ENCODE measurements at regions not wholly inside any gene's neighbourhood (a gene's known extent, or its start where the extent isn't known, plus 50 kb on each side); places are given as distances from the start of the nearest gene placed in this dataset.

DNA sequence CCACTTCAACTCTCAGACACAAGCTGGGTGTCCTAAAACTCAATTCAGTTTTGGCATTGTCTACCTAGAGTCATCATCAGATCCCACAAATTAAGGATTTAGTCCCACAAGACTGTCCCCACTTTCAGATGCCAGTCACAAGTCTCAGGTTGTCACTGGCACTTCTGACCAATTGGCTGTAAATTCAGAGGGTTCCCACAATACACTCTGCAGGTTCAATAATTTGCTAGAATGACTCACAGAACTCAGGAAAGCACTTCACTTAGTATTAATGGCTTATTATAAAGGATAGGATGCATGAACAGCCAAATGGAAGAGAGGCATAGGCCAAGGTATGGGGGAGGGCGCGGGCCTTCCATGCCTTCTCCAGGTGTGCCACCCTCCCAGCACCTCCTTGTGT, 209.1 kb downstream of the SREK1 start:
- TF ChIP-seq GATA3 (IDR thresholded peaks at IDR 0.05; ENCODE audit: low read depth, low read length) = no peak
- no peak for TF ChIP-seq GATA2 (IDR thresholded peaks at IDR 0.05; ENCODE audit: low read depth, low read length)

DNA sequence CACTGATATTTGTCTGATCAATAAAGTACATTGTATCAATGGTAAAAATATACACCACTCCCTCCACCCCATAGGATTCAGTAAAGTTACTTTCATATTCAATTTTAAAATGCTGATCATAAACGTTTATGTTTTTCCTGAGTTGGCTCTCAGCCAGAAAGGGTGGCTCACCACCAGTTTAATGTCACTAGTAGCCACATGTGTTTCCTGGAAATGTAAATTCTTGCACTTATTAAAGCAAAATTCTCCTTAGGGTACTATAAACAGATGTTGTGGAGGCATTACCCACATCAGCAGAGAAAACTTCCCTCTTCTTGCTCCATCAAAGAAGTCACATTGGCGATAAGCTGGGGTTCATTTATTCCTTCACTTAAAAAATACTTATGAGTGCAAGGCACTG, 210.3 kb downstream of the SREK1 start:
- no peak for TF ChIP-seq GATA3 (IDR thresholded peaks at IDR 0.05; ENCODE audit: low read depth, low read length)
- TF ChIP-seq GATA2 (IDR thresholded peaks at IDR 0.05; ENCODE audit: low read depth, low read length) = no peak

DNA sequence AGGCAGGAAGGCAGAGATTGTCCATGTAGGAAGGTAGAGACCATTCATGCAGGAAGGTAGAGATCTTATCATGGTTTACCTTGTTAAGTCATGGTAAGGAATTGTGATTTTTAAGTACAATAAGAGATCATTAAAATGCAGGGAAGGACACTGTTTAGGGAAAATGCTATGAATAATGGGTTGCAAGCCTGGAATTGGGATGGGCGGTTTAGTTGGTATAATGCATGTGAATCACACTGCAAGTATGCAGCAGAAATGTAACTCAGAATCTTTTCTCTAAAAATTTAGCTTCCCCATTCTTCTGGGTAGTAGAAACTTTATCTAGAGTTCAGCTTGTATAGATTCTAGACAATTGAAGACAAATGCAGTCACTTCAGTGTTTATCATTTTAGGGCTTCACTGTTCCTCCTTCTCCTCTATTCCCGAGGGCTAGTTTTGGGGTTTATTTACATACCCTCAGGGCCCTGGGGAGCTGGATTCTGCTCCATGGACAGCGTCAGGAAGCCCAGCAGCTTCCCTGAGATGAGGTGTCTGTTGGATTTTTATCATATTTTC, 212.0 kb downstream of the SREK1 start:
- no peak for TF ChIP-seq GATA3 (IDR thresholded peaks at IDR 0.05; ENCODE audit: low read depth, low read length)
- no peak for TF ChIP-seq GATA2 (IDR thresholded peaks at IDR 0.05; ENCODE audit: low read depth, low read length)

DNA sequence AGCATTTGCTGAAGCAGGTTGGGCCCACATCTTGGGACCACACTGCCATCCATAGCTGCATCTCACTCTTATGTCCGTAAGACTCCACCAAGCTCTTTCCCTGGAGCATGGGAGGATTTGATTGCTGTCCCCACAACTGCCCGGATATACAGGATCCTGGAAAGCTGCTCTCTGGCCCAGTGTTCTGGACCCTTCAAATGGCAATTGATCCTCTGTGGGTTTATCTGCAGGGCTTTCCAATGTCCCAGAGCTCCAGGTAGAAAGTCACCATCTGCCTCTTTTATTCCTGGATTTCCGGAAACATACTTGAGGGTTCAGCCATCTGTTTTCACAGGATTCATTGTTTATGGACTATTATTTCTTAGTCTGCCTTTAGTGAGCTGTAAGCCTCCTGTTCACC, 214.6 kb downstream of the SREK1 start:
- no peak for TF ChIP-seq GATA2 (IDR thresholded peaks at IDR 0.05; ENCODE audit: low read depth, low read length)

DNA sequence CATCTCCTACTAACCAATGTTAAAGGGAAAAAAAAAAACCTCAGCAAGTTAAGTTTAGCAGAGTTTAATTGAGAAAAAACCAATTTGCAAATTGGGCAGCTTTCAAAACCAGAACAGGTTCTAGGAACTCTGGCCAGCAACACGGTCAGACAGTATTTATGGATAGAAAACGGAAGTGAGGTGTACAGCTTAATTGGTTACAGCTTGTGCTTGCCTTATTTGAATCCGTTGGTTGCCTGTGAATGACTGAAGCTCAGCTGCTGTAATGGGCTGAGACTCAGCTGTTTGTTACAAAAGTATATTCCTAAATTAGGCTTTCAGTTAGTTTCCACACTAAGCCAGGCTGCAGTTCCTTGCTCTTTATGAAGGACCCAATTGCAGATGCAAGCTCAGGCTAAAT, 217.0 kb downstream of the SREK1 start:
- TF ChIP-seq GATA3 (IDR thresholded peaks at IDR 0.05; ENCODE audit: low read depth, low read length) (no peak), GATA2 (IDR thresholded peaks at IDR 0.05; ENCODE audit: low read depth, low read length) (no peak)

DNA sequence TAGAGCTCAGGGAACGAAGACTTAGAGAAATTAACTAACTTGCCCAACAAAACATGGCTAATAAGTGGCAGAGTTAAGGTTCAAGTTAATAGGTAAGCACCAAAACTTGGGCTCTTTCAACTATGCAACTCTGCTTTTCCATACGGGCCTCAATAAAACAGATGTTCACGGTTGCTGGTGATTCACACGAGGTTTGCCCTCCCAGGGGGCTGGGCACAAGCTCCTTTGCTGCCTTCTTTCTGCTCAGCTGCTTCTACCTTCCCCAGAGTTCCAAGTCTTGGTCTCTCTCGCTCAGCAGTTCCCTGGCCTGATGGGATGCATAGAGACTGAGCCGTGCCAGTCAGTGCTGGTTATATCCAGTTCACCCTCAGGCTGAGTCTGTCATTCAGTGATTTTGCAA, 217.9 kb downstream of the SREK1 start:
- TF ChIP-seq GATA3 (IDR thresholded peaks at IDR 0.05; ENCODE audit: low read depth, low read length) (no peak), GATA2 (IDR thresholded peaks at IDR 0.05; ENCODE audit: low read depth, low read length) (no peak)

DNA sequence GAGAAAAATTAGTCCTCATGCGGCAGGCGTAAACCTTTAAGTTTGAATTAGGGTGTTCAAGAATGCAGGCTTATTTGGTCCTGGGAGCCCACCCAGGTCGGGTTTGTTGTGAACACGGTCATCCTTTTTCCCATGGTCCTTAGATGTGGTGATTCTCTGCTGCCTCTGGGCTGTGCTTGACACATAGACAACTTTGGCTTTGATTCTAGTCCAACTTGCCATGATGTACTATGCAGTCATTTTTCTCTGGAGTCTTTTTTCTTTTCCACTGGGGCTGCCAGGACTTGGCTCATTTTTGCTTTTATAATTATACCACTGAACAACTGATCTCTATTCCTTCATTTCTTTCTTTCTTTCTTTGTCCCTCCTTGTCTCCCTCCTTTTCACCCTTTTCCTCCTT, 218.6 kb downstream of the SREK1 start:
- TF ChIP-seq GATA2 (IDR thresholded peaks at IDR 0.05; ENCODE audit: low read depth, low read length) (no peak), GATA3 (IDR thresholded peaks at IDR 0.05; ENCODE audit: low read depth, low read length) (no peak)

DNA sequence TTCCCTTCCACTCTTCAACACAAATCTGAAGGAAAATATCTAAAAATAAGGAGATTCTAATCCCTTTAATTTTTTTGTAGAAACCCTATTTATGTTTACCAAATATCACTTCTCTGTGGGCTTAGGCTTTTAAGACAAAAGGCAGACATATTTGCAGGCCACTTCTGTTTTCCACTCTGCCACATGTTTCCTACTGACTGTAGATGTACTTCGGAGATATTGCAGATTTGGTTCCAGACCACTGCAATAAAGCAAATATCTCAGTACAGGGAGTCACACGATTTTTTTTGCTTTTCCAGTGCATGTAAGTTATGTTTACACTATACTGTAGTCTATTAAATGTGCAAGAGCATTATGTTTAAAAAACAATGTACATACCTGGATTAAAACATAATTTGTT, 219.0 kb downstream of the SREK1 start:
- TF ChIP-seq GATA2 (IDR thresholded peaks at IDR 0.05; ENCODE audit: low read depth, low read length) (peak; percentile 74; the same call in 1 of the 2 replicates), GATA3 (IDR thresholded peaks at IDR 0.05; ENCODE audit: low read depth, low read length) (peak; percentile 86)

DNA sequence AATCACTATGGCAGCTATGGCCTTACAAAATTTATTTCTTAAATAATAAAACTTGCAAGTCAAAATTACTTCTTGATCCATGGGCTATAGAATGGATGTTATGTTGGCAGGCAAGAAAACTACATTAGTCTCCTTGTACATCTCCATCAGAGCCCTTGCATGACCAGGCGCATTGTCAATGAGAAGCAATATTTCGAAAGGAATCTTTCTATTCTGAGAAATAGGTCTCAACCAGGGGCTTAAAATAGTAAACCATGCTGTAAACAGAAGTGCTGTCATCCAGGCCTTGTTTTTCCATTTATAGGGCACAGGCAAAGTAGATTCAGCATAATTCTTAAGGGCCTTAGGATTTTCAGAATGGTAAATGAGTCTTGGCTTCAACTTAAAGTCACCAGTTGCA, 220.1 kb downstream of the SREK1 start:
- TF ChIP-seq GATA3 (IDR thresholded peaks at IDR 0.05; ENCODE audit: low read depth, low read length) (no peak), GATA2 (IDR thresholded peaks at IDR 0.05; ENCODE audit: low read depth, low read length) (no peak)

DNA sequence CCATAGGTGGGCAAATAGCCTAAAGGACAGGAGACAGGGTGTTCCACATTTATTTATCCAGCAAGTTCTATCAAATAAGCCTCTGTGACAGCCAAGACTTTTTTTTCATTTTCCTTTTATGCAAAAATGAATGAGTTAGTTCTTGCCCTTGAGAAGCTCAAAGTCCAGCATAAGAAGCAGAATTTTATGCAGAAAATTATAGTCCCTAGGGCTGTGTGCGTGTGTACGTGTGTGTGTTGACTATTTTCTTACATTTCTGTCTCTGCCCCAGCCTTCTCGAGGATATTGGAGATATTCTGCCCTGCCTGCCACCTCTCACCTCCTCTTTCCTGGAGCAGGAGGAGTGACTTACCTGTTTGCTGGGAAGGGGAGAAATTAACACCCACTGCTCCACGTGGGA, 221.9 kb downstream of the SREK1 start:
- TF ChIP-seq GATA3 (IDR thresholded peaks at IDR 0.05; ENCODE audit: low read depth, low read length) (no peak), GATA2 (IDR thresholded peaks at IDR 0.05; ENCODE audit: low read depth, low read length) (no peak)

DNA sequence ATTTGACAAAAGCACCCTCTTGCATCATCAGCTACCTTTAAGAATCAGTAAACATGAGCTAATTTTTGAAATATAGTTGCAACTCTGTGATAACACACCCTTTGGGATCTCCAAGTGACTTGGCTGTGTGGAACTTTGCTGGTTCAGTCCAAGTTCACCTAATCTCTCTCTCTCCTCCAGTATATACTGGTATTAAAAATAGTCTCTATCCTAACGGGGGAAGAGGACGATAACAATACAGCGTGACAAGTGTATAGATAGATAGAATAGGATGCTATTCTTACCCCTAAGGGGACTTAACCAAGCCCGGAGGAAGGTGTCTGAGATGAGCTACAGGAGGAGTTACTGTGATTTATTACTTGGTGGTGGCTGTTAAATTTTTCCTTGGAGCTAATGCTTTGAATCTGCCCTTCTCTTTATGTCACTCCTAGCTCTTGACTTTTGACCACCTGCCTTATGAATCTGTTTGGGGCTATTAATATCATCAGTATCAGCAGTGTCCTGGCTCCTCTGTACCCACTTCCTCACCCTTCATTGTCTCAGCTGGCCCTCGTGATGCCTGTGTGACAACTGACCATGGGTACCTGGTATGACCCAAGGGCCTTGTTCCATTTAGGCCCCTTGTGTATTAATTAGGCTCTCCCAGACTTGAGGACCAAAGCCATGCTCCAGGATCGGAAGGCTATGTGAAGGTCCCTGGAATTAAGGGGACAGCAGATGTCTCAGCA, 223.9 kb downstream of the SREK1 start:
- TF ChIP-seq GATA3 (IDR thresholded peaks at IDR 0.05; ENCODE audit: low read depth, low read length) = no peak
- TF ChIP-seq GATA2 (IDR thresholded peaks at IDR 0.05; ENCODE audit: low read depth, low read length) = no peak

DNA sequence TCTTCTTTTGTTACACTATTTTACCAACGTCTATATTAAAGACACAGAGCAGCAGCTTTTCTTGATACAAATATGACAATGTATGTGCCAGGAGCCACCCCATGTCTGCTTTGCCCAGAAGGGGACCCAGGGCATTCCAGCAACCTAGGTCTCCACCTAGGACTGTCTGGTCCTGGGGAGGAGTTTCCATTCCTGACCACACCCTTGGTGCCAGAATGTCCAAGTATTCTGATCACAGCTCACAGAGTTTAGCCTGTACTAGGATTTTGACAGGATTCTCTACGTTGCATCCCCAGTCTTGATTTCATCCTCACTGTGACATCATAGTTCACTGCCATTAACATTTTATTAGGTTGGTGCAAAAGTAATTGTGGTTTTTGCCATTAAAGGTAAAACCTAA, 224.7 kb downstream of the SREK1 start:
- no peak for TF ChIP-seq GATA3 (IDR thresholded peaks at IDR 0.05; ENCODE audit: low read depth, low read length)
- TF ChIP-seq GATA2 (IDR thresholded peaks at IDR 0.05; ENCODE audit: low read depth, low read length) = no peak

DNA sequence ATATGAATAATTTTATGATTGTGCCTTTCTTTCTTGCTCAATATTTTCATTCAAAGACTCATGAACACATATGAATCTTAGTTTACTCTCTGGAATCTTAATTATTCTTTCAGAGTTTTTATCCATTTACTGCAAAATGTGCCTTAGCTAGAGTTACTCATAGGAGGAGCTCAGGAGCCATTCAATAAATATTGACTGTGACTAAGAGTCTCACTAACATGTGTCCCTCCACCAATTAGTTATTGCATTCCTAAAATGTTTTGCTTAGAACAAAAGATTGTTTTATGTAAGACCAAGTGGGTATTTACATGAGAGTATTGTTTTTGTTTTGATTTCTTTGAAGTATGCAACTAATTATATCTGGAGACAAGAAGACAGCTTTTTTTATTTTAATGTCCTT, 218.4 kb upstream of the MAST4 start:
- no peak for TF ChIP-seq GATA2 (IDR thresholded peaks at IDR 0.05; ENCODE audit: low read depth, low read length)
- no peak for TF ChIP-seq GATA3 (IDR thresholded peaks at IDR 0.05; ENCODE audit: low read depth, low read length)

DNA sequence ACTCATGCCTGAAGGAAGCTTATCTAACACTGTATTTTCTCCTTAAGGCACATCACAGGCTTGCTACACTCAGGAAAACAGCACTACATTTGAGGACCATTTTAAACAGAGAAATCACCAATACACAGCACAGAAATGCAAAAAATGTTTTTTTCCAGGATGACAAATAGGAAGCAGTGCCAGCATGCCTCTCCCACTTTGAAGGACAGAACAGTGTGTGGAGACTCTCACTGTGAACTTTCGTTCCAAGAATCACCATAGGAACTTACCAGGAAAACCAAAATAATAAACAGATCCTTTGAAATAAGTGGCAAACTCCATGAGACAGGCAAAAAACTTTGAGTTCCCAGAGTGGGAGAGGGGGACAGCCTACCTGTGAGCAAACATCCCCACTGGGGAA, 217.8 kb upstream of the MAST4 start:
- no peak for TF ChIP-seq GATA3 (IDR thresholded peaks at IDR 0.05; ENCODE audit: low read depth, low read length)
- no peak for TF ChIP-seq GATA2 (IDR thresholded peaks at IDR 0.05; ENCODE audit: low read depth, low read length)

DNA sequence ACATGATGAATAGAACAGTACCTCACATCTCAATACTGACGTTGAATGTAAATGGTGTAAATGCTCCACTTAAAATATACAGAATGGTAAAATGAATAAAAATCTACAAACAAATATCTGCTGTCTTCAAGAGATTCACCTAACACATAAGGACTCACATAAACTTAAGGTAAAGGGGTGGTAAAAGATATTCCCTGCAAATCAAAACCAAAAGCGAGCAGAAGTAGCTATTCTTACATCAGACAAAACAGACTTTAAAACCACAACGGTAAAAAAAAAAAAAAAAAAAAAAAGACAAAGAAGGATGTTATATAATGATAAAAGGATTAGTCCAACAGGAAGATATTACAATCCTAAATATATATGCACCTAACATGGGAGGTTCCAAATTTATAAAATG, 214.0 kb upstream of the MAST4 start:
- TF ChIP-seq GATA2 (IDR thresholded peaks at IDR 0.05; ENCODE audit: low read depth, low read length) = no peak
- no peak for TF ChIP-seq GATA3 (IDR thresholded peaks at IDR 0.05; ENCODE audit: low read depth, low read length)
